ENCODE measurements at regions not wholly inside any gene's neighbourhood (a gene's known extent, or its start where the extent isn't known, plus 50 kb on each side); places are given as distances from the start of the nearest gene placed in this dataset.
"Not testable (repeated sequence)": the region's sequence is repeated elsewhere in the genome, so short reads cannot be mapped to it uniquely, and the experiment has no call there.

DNA sequence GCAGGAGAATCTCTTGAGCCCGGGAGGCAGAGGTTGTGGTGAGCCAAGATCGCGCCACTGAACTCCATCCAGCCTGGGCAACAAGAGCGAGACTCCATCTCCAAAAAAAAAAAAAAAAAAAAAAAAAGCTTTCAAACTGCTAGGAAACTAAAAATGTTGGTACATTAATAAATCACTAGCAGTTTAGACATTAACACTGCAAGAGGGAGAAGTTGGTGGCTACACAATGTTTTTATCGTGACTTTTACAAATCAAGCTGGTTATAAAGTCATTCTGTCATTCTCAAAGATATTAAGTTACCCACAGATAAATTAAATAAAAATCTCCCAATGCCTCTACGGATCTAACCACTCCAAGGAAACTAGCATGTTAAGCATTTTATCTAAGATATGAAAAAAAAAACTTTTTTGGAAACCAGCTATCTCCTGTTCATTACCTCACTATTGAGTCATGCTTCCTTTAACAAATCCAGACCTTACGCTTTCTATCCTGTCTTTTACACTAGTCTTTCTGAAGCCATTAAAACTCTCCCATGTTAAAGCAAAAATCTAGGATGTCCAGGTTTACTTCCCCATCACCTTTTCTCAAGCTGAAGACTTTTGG is 85.9 kb upstream of the SMURF2 start:
- H3K4me3 ChIP-seq (ENCODE audit: low read depth in 1 of 2, low read length in 2 of 2): no peak overlapping the region
- ATAC-seq (ENCODE audit: insufficient read depth, low read depth): no peak
- peaks cover 14% of the 10 kb centered on the region for H3K36me3 ChIP-seq (ENCODE audit: insufficient read depth, low read length)
- H2AFZ ChIP-seq (ENCODE audit: low read depth, low read length): no peak overlapping the region
- H3K79me2 ChIP-seq (ENCODE audit: insufficient read depth, low read length): no peaks in the 10 kb centered on the region
- H3K27me3 ChIP-seq (ENCODE audit: insufficient read depth, low read length, poor library complexity): no peaks in the 10 kb centered on the region
- no peak overlapping the region for H3K9ac ChIP-seq (ENCODE audit: low read depth, low read length)
- H3K4me1 ChIP-seq (ENCODE audit: insufficient read depth, low read length): no peaks in the 10 kb centered on the region
- TF ChIP-seq, protein P1, sequence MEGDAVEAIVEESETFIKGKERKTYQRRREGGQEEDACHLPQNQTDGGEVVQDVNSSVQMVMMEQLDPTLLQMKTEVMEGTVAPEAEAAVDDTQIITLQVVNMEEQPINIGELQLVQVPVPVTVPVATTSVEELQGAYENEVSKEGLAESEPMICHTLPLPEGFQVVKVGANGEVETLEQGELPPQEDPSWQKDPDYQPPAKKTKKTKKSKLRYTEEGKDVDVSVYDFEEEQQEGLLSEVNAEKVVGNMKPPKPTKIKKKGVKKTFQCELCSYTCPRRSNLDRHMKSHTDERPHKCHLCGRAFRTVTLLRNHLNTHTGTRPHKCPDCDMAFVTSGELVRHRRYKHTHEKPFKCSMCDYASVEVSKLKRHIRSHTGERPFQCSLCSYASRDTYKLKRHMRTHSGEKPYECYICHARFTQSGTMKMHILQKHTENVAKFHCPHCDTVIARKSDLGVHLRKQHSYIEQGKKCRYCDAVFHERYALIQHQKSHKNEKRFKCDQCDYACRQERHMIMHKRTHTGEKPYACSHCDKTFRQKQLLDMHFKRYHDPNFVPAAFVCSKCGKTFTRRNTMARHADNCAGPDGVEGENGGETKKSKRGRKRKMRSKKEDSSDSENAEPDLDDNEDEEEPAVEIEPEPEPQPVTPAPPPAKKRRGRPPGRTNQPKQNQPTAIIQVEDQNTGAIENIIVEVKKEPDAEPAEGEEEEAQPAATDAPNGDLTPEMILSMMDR (IDR thresholded peaks at IDR 0.05; ENCODE audit: borderline replicate concordance, extremely low read depth, low read length, poor library complexity, severe bottlenecking): no peak
- TF ChIP-seq EZH2 (IDR thresholded peaks at IDR 0.05; ENCODE audit: borderline replicate concordance, low read depth, low read length, severe bottlenecking): no peak
- no peaks in the 10 kb centered on the region for H3K9me3 ChIP-seq (ENCODE audit: insufficient read depth, low read length, severe bottlenecking)
- H4K20me1 ChIP-seq (ENCODE audit: insufficient read depth, low read length): no peaks in the 10 kb centered on the region
- no peak overlapping the region for H3K4me2 ChIP-seq (ENCODE audit: insufficient read depth, low read length)
- H3K27ac ChIP-seq (ENCODE audit: low read length): no peak overlapping the region
- DNase-seq: no peak

DNA sequence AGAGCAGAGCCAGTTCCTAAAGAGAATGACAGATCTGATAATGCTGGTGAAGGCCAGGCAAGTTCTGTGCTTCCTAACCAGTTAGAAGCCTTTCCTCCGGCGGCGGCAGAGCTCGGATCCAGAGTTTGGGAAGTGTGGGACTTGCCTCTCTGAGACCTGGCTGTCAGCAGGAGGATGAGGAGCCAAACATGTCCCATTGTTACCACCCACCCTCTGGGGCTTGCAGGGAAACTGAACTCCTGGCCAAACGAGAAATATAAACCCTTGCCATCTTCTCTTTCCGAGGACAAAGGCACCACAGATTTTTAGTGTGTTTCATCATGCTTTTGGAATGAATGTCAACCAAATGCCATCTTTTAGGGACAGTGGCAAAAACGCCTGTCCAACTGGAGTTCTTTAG is 80.2 kb upstream of the SMURF2 start:
- Histone ChIP-seq H3K27ac (ENCODE audit: low read length) (no peak overlapping the region), H3K4me1 (ENCODE audit: insufficient read depth, low read length) (peaks cover 17% of the 10 kb centered on the region), H3K79me2 (ENCODE audit: insufficient read depth, low read length) (no peaks in the 10 kb centered on the region), H3K27me3 (ENCODE audit: insufficient read depth, low read length, poor library complexity) (no peaks in the 10 kb centered on the region), H2AFZ (ENCODE audit: low read depth, low read length) (no peak overlapping the region), H4K20me1 (ENCODE audit: insufficient read depth, low read length) (no peaks in the 10 kb centered on the region), H3K9ac (ENCODE audit: low read depth, low read length) (no peak overlapping the region), H3K9me3 (ENCODE audit: insufficient read depth, low read length, severe bottlenecking) (no peaks in the 10 kb centered on the region), H3K4me3 (ENCODE audit: low read depth in 1 of 2, low read length in 2 of 2) (no peak overlapping the region), H3K36me3 (ENCODE audit: insufficient read depth, low read length) (no peaks in the 10 kb centered on the region), H3K4me2 (ENCODE audit: insufficient read depth, low read length) (no peak overlapping the region)
- TF ChIP-seq EZH2 (IDR thresholded peaks at IDR 0.05; ENCODE audit: borderline replicate concordance, low read depth, low read length, severe bottlenecking): no peak
- TF ChIP-seq, protein P1 (IDR thresholded peaks at IDR 0.05; ENCODE audit: borderline replicate concordance, extremely low read depth, low read length, poor library complexity, severe bottlenecking): no peak
- no peak for DNase-seq
- ATAC-seq (ENCODE audit: insufficient read depth, low read depth): no peak

DNA sequence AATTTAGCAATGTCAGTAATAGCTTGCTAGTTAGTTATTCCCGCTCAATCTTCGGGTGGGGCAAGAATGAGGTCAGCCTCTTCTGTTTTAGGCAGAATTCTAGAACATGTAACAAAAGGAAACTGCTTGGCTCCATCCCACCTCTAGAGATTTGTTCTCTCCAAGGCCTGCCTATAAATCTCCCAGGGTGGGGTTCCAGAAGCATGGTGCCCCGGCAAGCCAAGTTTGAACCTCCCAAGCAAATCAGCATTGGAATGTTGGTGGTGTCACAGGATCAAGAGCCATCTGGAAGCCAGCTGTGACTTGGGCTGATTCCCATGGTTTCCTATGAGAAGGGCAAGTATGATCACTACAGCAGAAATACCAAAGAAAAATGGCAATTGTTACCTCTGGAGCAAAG is 79.8 kb upstream of the SMURF2 start:
- H3K36me3 ChIP-seq (ENCODE audit: insufficient read depth, low read length); ATAC-seq (ENCODE audit: insufficient read depth, low read depth); H3K4me3 ChIP-seq (ENCODE audit: low read depth in 1 of 2, low read length in 2 of 2); H3K9ac ChIP-seq (ENCODE audit: low read depth, low read length); H3K27ac ChIP-seq (ENCODE audit: low read length); H3K27me3 ChIP-seq (ENCODE audit: insufficient read depth, low read length, poor library complexity); H3K4me2 ChIP-seq (ENCODE audit: insufficient read depth, low read length); H4K20me1 ChIP-seq (ENCODE audit: insufficient read depth, low read length); DNase-seq; H3K9me3 ChIP-seq (ENCODE audit: insufficient read depth, low read length, severe bottlenecking); H3K79me2 ChIP-seq (ENCODE audit: insufficient read depth, low read length); H2AFZ ChIP-seq (ENCODE audit: low read depth, low read length): not testable (repeated sequence)
- peaks cover 20% of the 10 kb centered on the region for H3K4me1 ChIP-seq (ENCODE audit: insufficient read depth, low read length)

DNA sequence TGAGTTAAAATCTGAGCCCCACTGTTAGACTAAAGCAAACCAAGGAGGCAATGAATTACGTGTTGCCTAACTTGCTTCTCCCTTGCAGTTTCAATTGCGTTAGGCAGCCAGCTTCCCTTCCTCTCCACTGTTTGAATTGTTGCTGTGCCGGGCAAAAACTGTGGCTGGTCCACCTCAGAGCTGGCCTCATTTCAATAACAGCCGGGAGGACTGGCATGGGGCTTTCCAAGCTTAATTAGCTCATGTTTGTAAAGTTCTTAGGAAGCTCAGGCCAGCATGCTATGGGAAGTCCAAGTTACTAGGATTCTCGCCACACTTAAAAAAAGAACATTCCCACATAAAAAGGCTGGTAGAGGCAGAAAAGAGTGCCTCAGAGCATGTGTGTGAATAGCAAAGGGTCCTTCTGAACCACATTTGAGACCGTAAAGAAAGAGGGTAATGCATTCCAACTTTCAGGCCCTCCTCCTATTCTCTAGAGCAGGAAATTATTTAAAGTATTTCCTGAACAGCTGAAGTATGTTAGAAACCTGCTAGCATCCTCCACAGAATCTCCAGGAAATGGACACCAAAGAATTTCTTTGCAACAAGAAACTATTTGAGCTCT is 79.0 kb upstream of the SMURF2 start:
- H2AFZ ChIP-seq (ENCODE audit: low read depth, low read length): no peak overlapping the region
- H3K4me1 ChIP-seq (ENCODE audit: insufficient read depth, low read length): peaks cover 22% of the 10 kb centered on the region
- ATAC-seq (ENCODE audit: insufficient read depth, low read depth) (0 out of 3 replicates have a peak, but pooled peaks have one; percentile 35), DNase-seq (no peak)
- H3K36me3 ChIP-seq (ENCODE audit: insufficient read depth, low read length): no peaks in the 10 kb centered on the region
- no peak overlapping the region for H3K4me3 ChIP-seq (ENCODE audit: low read depth in 1 of 2, low read length in 2 of 2)
- peak overlapping the region; percentile 35; the same call in 1 of the 2 replicates for H3K27ac ChIP-seq (ENCODE audit: low read length)
- no peak overlapping the region for H3K9ac ChIP-seq (ENCODE audit: low read depth, low read length)
- no peaks in the 10 kb centered on the region for H3K27me3 ChIP-seq (ENCODE audit: insufficient read depth, low read length, poor library complexity)
- H3K4me2 ChIP-seq (ENCODE audit: insufficient read depth, low read length): no peak overlapping the region
- no peaks in the 10 kb centered on the region for H4K20me1 ChIP-seq (ENCODE audit: insufficient read depth, low read length)
- no peaks in the 10 kb centered on the region for H3K79me2 ChIP-seq (ENCODE audit: insufficient read depth, low read length)
- TF ChIP-seq, protein P1 (IDR thresholded peaks at IDR 0.05; ENCODE audit: borderline replicate concordance, extremely low read depth, low read length, poor library complexity, severe bottlenecking): no peak
- no peak for TF ChIP-seq EZH2 (IDR thresholded peaks at IDR 0.05; ENCODE audit: borderline replicate concordance, low read depth, low read length, severe bottlenecking)
- no peaks in the 10 kb centered on the region for H3K9me3 ChIP-seq (ENCODE audit: insufficient read depth, low read length, severe bottlenecking)
